ENCODE measurements at regions not wholly inside any gene's neighbourhood (a gene's known extent, or its start where the extent isn't known, plus 50 kb on each side); places are given as distances from the start of the nearest gene placed in this dataset.

GRCh38 chr15:47184003-47184907 lies 533.0 kb upstream of the SEMA6D start:
- no peak for ATAC-seq
- no peak overlapping the region for H3K27ac ChIP-seq (ENCODE audit: low read depth, low read length)
- no peaks in the 10 kb centered on the region for H3K36me3 ChIP-seq (ENCODE audit: control insufficient read depth in 1 of 2, insufficient read depth in 2 of 2, low read length in 2 of 2)
- no peaks in the 10 kb centered on the region for H3K27me3 ChIP-seq (ENCODE audit: insufficient read depth, low read length)
- H3K79me2 ChIP-seq (ENCODE audit: insufficient read depth, low read length): no peaks in the 10 kb centered on the region
- H3K4me2 ChIP-seq (ENCODE audit: low read length): no peak overlapping the region
- RAD21 ChIA-PET (ENCODE audit: low non-redundant PET in 1 of 2, low total read pairs in 2 of 2, uncharacterized antibody in 2 of 2, unreplicated experiment in 2 of 2): no interaction called here
- H3K9me3 ChIP-seq (ENCODE audit: control insufficient read depth in 1 of 2, insufficient read depth in 1 of 2, low read depth in 1 of 2, low read length in 2 of 2): peaks cover 11 to 22% of the 10 kb centered on the region in 2 experiments; a peak in 2 of 4 replicates
- H3K9me2 ChIP-seq (ENCODE audit: insufficient read depth): no peaks in the 10 kb centered on the region
- POLR2A ChIA-PET: no interaction called here
- no peak for DNase-seq (ENCODE audit: low read depth, low spot score)
- TF ChIP-seq EZH2 (IDR thresholded peaks at IDR 0.05) (no peak), ZBTB33 (IDR thresholded peaks at IDR 0.05; ENCODE audit: extremely low read depth, insufficient replicate concordance, low read length) (no peak), REST (IDR thresholded peaks at IDR 0.05; ENCODE audit: low read depth) (no peak), SIN3A (IDR thresholded peaks at IDR 0.05; ENCODE audit: low read depth) (no peak)
- intact Hi-C loops (cut with micrococcal nuclease): no loop called here
- H3K4me1 ChIP-seq (ENCODE audit: control insufficient read depth in 1 of 2, insufficient read depth in 2 of 2, low read length in 2 of 2): no peaks in the 10 kb centered on the region
- BruUV-seq (replicated peaks): no TSS peak
- no peak overlapping the region for H2AFZ ChIP-seq (ENCODE audit: low read depth, low read length, poor library complexity, severe bottlenecking)
- no peaks in the 10 kb centered on the region for H4K20me1 ChIP-seq (ENCODE audit: insufficient read depth)
- no peak overlapping the region for H3K9ac ChIP-seq (ENCODE audit: low read length)
- no peak overlapping the region for H3K4me3 ChIP-seq (replicated peaks in 1 of 2; ENCODE audit: low read depth in 1 of 2, low read length in 2 of 2)
- CTCF ChIA-PET: no interaction called here

All from HCT116 (cell line).